H1 (cell line): ENCODE measurements at regions not wholly inside any gene's neighbourhood (a gene's known extent, or its start where the extent isn't known, plus 50 kb on each side); places are given as distances from the start of the nearest gene placed in this dataset.

Experiments
- CTCF ChIA-PET: fragments of 300-600 bp; sonication (Branson Sonifier 250); formaldehyde crosslinking; loops from one replicate; lab custom pipeline; 2021; ENCODE audit not compliant: partially characterized antibody; lab: Charles Lee
- POLR2A ChIA-PET: fragments of 300-600 bp; sonication (Branson Sonifier 250); formaldehyde crosslinking; loops from one replicate; lab custom pipeline; 2021; ENCODE audit warnings: inconsistent platforms; ENCODE audit not compliant: partially characterized antibody; lab: Charles Lee
- DNase-seq, 2 experiments: peaks; one replicate each; pipeline versions ENCODE4 v3.0.0 to v3.0.0-alpha.2; 2010 to 2022; ENCODE audit warnings: low spot score in 2 of 2, low read depth in 1 of 2, mixed read lengths in 1 of 2
- FAIRE-seq: peaks from 2 replicates; lab custom pipeline; 2011; peaks lifted over from hg19 to GRCh38; lab: Jason Lieb, UNC
- H2AFZ ChIP-seq: 2 replicates; pipeline ENCODE4 v1.8.1; 2012; ENCODE audit warnings: low read length, inconsistent platforms
- H2AK5ac ChIP-seq: 2 replicates; pipeline ENCODE4 v1.6.1; 2013; ENCODE audit warnings: low read depth, low read length
- H2BK120ac ChIP-seq: replicated peaks from 2 replicates; pipeline ENCODE3; 2013; ENCODE audit warnings: low read depth, low read length, inconsistent platforms
- H2BK12ac ChIP-seq: 2 replicates; pipeline ENCODE4 v1.6.1; 2013; ENCODE audit warnings: low read depth, low read length
- H2BK15ac ChIP-seq: 2 replicates; pipeline ENCODE4 v1.6.1; 2013; ENCODE audit warnings: low read length
- H2BK20ac ChIP-seq: 2 replicates; pipeline ENCODE4 v1.6.1; 2013; ENCODE audit warnings: low read length
- H2BK5ac ChIP-seq: 2 replicates; pipeline ENCODE4 v1.6.1; 2013; ENCODE audit warnings: low read depth, low read length
- H3K14ac ChIP-seq: 2 replicates; pipeline ENCODE4 v1.6.1; 2013; ENCODE audit warnings: inconsistent platforms; ENCODE audit not compliant: insufficient read length
- H3K18ac ChIP-seq: 2 replicates; pipeline ENCODE4 v1.6.1; 2013; ENCODE audit warnings: low read length; ENCODE audit errors: extremely low read depth
- H3K23ac ChIP-seq: 2 replicates; pipeline ENCODE4 v1.6.1; 2013; ENCODE audit warnings: inconsistent platforms; ENCODE audit not compliant: insufficient read length
- H3K23me2 ChIP-seq: 2 replicates; pipeline ENCODE4 v1.6.1; 2013; ENCODE audit warnings: low read depth, low read length
- H3K27ac ChIP-seq: 2 replicates; pipeline ENCODE4 v1.6.1; 2011; ENCODE audit warnings: low read depth, low read length, inconsistent platforms
- H3K27me3 ChIP-seq, 4 experiments: replicated peaks in 1 of 4; 1 replicate in 1 of 4; 2 replicates in 3 of 4; pipeline versions ENCODE4 v1.6.1 to v1.8.1; 2011 to 2013; ENCODE audit warnings: low read length in 3 of 4, mild to moderate bottlenecking in 3 of 4, inconsistent platforms in 2 of 4, mixed read lengths in 2 of 4, moderate library complexity in 1 of 4; ENCODE audit not compliant: control insufficient read depth in 3 of 4, insufficient read depth in 3 of 4; ENCODE audit errors: extremely low read depth in 1 of 4
- H3K36me3 ChIP-seq, 4 experiments: 2 replicates each; pipeline versions ENCODE4 v1.6.1 to v1.8.1; 2011 to 2013; ENCODE audit warnings: mild to moderate bottlenecking in 4 of 4, low read length in 3 of 4, moderate library complexity in 2 of 4, control low read depth in 1 of 4, inconsistent platforms in 1 of 4; ENCODE audit not compliant: insufficient read depth in 4 of 4, control insufficient read depth in 2 of 4
- H3K4ac ChIP-seq: replicated peaks from 2 replicates; pipeline ENCODE3; 2013; ENCODE audit warnings: low read length, low read depth, mixed read lengths, inconsistent platforms; ENCODE audit not compliant: insufficient read length
- H3K4me1 ChIP-seq, 4 experiments: replicated peaks in 1 of 4; 1 replicate in 1 of 4; 2 replicates in 3 of 4; pipeline versions ENCODE4 v1.6.1 to v1.8.1; 2011 to 2013; ENCODE audit warnings: low read length in 3 of 4, inconsistent platforms in 2 of 4, mixed read lengths in 1 of 4; ENCODE audit not compliant: insufficient read depth in 4 of 4, control insufficient read depth in 3 of 4
- H3K4me2 ChIP-seq, 2 experiments: 2 replicates each; pipeline versions ENCODE4 v1.6.1 to v1.8.1; 2011 to 2013; ENCODE audit warnings: low read depth in 2 of 2, low read length in 2 of 2, control low read depth in 1 of 2, inconsistent platforms in 1 of 2, mild to moderate bottlenecking in 1 of 2; ENCODE audit not compliant: insufficient read depth in 1 of 2
- H3K4me3 ChIP-seq, 4 experiments: fragments of 200-600, 300-600 bp in 1 of 4; sonication (generic), shearing (Covaris generic), sonication (Bioruptor Twin) in 1 of 4; 2 replicates each; pipeline versions ENCODE4 v1.5.1 to v1.8.1; 2011 to 2016; ENCODE audit warnings: low read length in 4 of 4, low read depth in 3 of 4, control low read depth in 2 of 4, inconsistent platforms in 2 of 4, mild to moderate bottlenecking in 2 of 4, mixed read lengths in 1 of 4, moderate library complexity in 1 of 4; ENCODE audit not compliant: insufficient read depth in 2 of 4; ENCODE audit errors: extremely low read depth in 1 of 4
- H3K56ac ChIP-seq: replicated peaks from 2 replicates; pipeline ENCODE3; 2013; ENCODE audit warnings: low read depth, mild to moderate bottlenecking, mixed read lengths, low read length, inconsistent platforms; ENCODE audit not compliant: insufficient read length
- H3K79me1 ChIP-seq: 2 replicates; pipeline ENCODE4 v1.6.1; 2013; ENCODE audit warnings: low read depth, low read length, control low read depth
- H3K79me2 ChIP-seq, 2 experiments: 2 replicates each; pipeline versions ENCODE4 v1.6.1 to v1.8.1; 2012 to 2013; ENCODE audit warnings: low read length in 2 of 2, mild to moderate bottlenecking in 2 of 2, inconsistent platforms in 1 of 2; ENCODE audit not compliant: insufficient read depth in 2 of 2, control insufficient read depth in 1 of 2
- H3K9ac ChIP-seq, 4 experiments: replicated peaks in 1 of 4; 1 replicate in 1 of 4; 2 replicates in 3 of 4; pipeline versions ENCODE4 v1.6.1 to v1.8.1; 2011 to 2013; ENCODE audit warnings: low read depth in 3 of 4, low read length in 3 of 4, control low read depth in 2 of 4, mild to moderate bottlenecking in 2 of 4, moderate library complexity in 2 of 4, inconsistent platforms in 1 of 4; ENCODE audit errors: extremely low read depth in 1 of 4
- H3K9me3 ChIP-seq, 2 experiments: 2 replicates each; pipeline versions ENCODE4 v1.6.1 to v1.8.1; 2012 to 2013; ENCODE audit warnings: mild to moderate bottlenecking in 2 of 2, moderate library complexity in 2 of 2, control low read depth in 1 of 2, inconsistent platforms in 1 of 2, low read depth in 1 of 2, low read length in 1 of 2, mixed read lengths in 1 of 2; ENCODE audit not compliant: insufficient read depth in 2 of 2
- H4K20me1 ChIP-seq, 2 experiments: replicated peaks in 1 of 2; 2 replicates each; pipeline versions ENCODE3 to v1.8.1; 2011 to 2013; ENCODE audit warnings: inconsistent platforms in 2 of 2, low read length in 2 of 2, mild to moderate bottlenecking in 1 of 2; ENCODE audit not compliant: insufficient read depth in 2 of 2, control insufficient read depth in 1 of 2
- H4K5ac ChIP-seq: 2 replicates; pipeline ENCODE4 v1.6.1; 2013; ENCODE audit warnings: low read length, low read depth, mixed read lengths, inconsistent platforms; ENCODE audit not compliant: insufficient read length
- H4K8ac ChIP-seq: 2 replicates; pipeline ENCODE4 v1.8.0; 2013; ENCODE audit warnings: mild to moderate bottlenecking, moderate library complexity, low read length, inconsistent platforms; ENCODE audit not compliant: insufficient read depth; ENCODE audit errors: extremely low read depth
- H4K91ac ChIP-seq: replicated peaks from 2 replicates; pipeline ENCODE3; 2013; ENCODE audit warnings: low read length, mixed read lengths, inconsistent platforms; ENCODE audit not compliant: insufficient read length
- BACH1 ChIP-seq: IDR thresholded peaks from 2 replicates; pipeline ENCODE4 v1.6.1; 2012; ENCODE audit warnings: low read length, improper control_type of control experiment
- BRCA1 ChIP-seq: IDR thresholded peaks from 2 replicates; pipeline ENCODE4 v1.6.1; 2012; ENCODE audit warnings: low read depth, low read length, improper control_type of control experiment
- CREB1 ChIP-seq: IDR thresholded peaks from 2 replicates; pipeline ENCODE4 v1.6.1; 2012; ENCODE audit warnings: inconsistent platforms
- HDAC2 ChIP-seq, 2 experiments: fragments of 300-600 bp in 1 of 2; sonication (generic) in 1 of 2; IDR thresholded peaks; 2 replicates each; pipeline ENCODE4 v1.6.1; 2011 to 2012; ENCODE audit warnings: low read depth in 2 of 2, low read length in 2 of 2, mild to moderate bottlenecking in 2 of 2, moderate library complexity in 2 of 2, borderline replicate concordance in 1 of 2, inconsistent platforms in 1 of 2
- JUN ChIP-seq: IDR thresholded peaks from 2 replicates; pipeline ENCODE4 v1.6.1; 2011; ENCODE audit warnings: low read depth, mild to moderate bottlenecking, improper control_type of control experiment, low read length
- KDM4A ChIP-seq: IDR thresholded peaks from one replicate; pipeline ENCODE4 v1.7.1; 2012; ENCODE audit warnings: low read depth, mild to moderate bottlenecking, moderate library complexity, low read length, inconsistent platforms; ENCODE audit not compliant: severe bottlenecking
- KDM5A ChIP-seq: fragments of 200-600 bp; IDR thresholded peaks from 2 replicates; pipeline ENCODE4 v1.7.1; 2012; ENCODE audit warnings: mild to moderate bottlenecking, low read length, inconsistent platforms, mixed read lengths
- NANOG ChIP-seq: IDR thresholded peaks from 2 replicates; pipeline ENCODE4 v1.6.1; 2011; ENCODE audit warnings: low read length, low read depth, mild to moderate bottlenecking, inconsistent platforms; ENCODE audit not compliant: insufficient read depth, poor library complexity, severe bottlenecking
- PHF8 ChIP-seq: fragments of 200-600 bp; sonication (generic); conservative IDR thresholded peaks from 2 replicates; pipeline ENCODE4 v1.7.1; 2012; ENCODE audit warnings: low read depth, mild to moderate bottlenecking, inconsistent platforms, low read length, moderate library complexity
- RFX5 ChIP-seq: IDR thresholded peaks from 2 replicates; pipeline ENCODE4 v1.6.1; 2011; ENCODE audit warnings: low read depth, low read length, improper control_type of control experiment, borderline replicate concordance
- RNF2 ChIP-seq: fragments of 200-900, 300-1000 bp; sonication (generic); IDR thresholded peaks from 2 replicates; pipeline ENCODE4 v1.7.1; 2016; ENCODE audit warnings: borderline replicate concordance, low read depth, mild to moderate bottlenecking, antibody characterized with exemption, low read length; ENCODE audit not compliant: poor library complexity, severe bottlenecking; ENCODE audit errors: missing control alignments
- SIRT6 ChIP-seq: IDR thresholded peaks from one replicate; pipeline ENCODE4 v1.7.1; 2012; ENCODE audit warnings: low read length, inconsistent platforms
- SP1 ChIP-seq: IDR thresholded peaks from 2 replicates; pipeline ENCODE4 v1.6.1; 2011; ENCODE audit warnings: low read depth, low read length
- SP2 ChIP-seq: IDR thresholded peaks from 2 replicates; pipeline ENCODE4 v1.6.1; 2012; ENCODE audit warnings: mild to moderate bottlenecking, low read length, inconsistent platforms
- SP4 ChIP-seq: IDR thresholded peaks from 2 replicates; pipeline ENCODE4 v1.6.1; 2012; ENCODE audit warnings: low read length, inconsistent platforms
- TEAD4 ChIP-seq: IDR thresholded peaks from 2 replicates; pipeline ENCODE4 v1.6.1; 2012; ENCODE audit warnings: low read depth, low read length, inconsistent platforms, mixed read lengths
- WGBS, 2 experiments: shearing (Covaris generic) in 1 of 2; methylation state at CpG; one replicate each; pipeline versions ENCODE4 v1.1.6 to v1.1.7; 2013 to 2015; ENCODE audit warnings: low lambda C conversion rate in 2 of 2, mixed read lengths in 2 of 2, inconsistent platforms in 1 of 2, low coverage in 1 of 2, missing lambda C conversion rate in 1 of 2; ENCODE audit not compliant: insufficient replicate concordance in 2 of 2, insufficient coverage in 1 of 2, insufficient read length in 1 of 2; ENCODE audit errors: extremely low coverage in 1 of 2, missing lambda C conversion rate in 1 of 2; 5-methylcytosine and 5-hydroxymethylcytosine counted together

DNA sequence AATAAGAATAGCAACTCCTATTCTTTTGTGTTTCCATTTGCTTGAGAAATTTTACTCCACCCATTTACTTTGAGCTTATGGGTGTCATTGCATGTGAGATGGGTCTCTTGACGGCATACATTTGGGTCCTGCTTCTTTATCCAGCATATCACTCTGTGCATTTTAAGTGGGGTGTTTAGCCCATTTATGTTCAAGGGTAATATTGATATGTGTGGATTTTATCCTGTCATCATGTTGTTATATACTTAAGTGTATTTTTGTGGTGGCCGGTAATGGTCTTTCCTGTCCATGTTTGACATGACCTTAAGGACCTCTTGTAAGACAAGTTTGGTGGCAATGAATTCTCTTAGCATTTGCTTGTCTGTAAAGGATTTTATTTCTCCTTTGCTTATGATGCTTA lies 100.1 kb downstream of the ATP23 start:
- Histone ChIP-seq H3K9ac (no peak overlapping the region), H2BK12ac (no peak overlapping the region), H4K5ac (no peak overlapping the region), H4K8ac (no peak overlapping the region), H4K20me1 (no peaks in the 10 kb centered on the region), H3K14ac (no peak overlapping the region), H2BK15ac (no peak overlapping the region), H3K4me3 (no peak overlapping the region), H2BK120ac (no peak overlapping the region), H3K4me1 (no peaks in the 10 kb centered on the region), H3K27ac (no peak overlapping the region), H2AK5ac (no peak overlapping the region), H3K23me2 (no peaks in the 10 kb centered on the region), H3K36me3 (no peaks in the 10 kb centered on the region), H3K79me2 (no peaks in the 10 kb centered on the region), H3K9me3 (peaks cover 6 to 8% of the 10 kb centered on the region in 2 experiments; a peak in 2 of 4 replicates), H3K23ac (no peak overlapping the region), H4K91ac (no peak overlapping the region), H3K56ac (no peak overlapping the region), H2BK20ac (no peak overlapping the region), H2AFZ (no peak overlapping the region), H2BK5ac (no peak overlapping the region), H3K18ac (no peak overlapping the region), H3K4me2 (no peak overlapping the region), H3K4ac (no peak overlapping the region), H3K79me1 (no peaks in the 10 kb centered on the region), H3K27me3 (no peaks in the 10 kb centered on the region)
- DNase-seq (no peak), FAIRE-seq (no peak)
- 89% methylated on average over 2 of the region's 2 CpGs; no CpG with 5 or more reads in 1 of the 2 experiments for WGBS, 2 experiments
- ChIA-PET CTCF (no interaction called here), POLR2A (no interaction called here)
- TF ChIP-seq NANOG: no peak
- TF ChIP-seq SP4: no peak
- TF ChIP-seq CREB1: no peak
- no peak for TF ChIP-seq KDM5A
- no peak for TF ChIP-seq SIRT6
- TF ChIP-seq PHF8: no peak
- no peak for TF ChIP-seq HDAC2 (IDR thresholded peaks at IDR 0.05; ENCODE audit: borderline replicate concordance in 1 of 2, low read depth in 2 of 2, low read length in 2 of 2)
- TF ChIP-seq KDM4A: no peak
- TF ChIP-seq RFX5: no peak
- no peak for TF ChIP-seq BRCA1
- no peak for TF ChIP-seq BACH1
- no peak for TF ChIP-seq TEAD4
- no peak for TF ChIP-seq SP2
- no peak for TF ChIP-seq RNF2
- TF ChIP-seq JUN: no peak
- TF ChIP-seq SP1: no peak
